ENCODE measurements at regions not wholly inside any gene's neighbourhood (a gene's known extent, or its start where the extent isn't known, plus 50 kb on each side); places are given as distances from the start of the nearest gene placed in this dataset.
A peak's percentile ranks its signal among the peaks of the same experiment; 100 is the strongest.
"Not testable (repeated sequence)": the region's sequence is repeated elsewhere in the genome, so short reads cannot be mapped to it uniquely, and the experiment has no call there.

DNA sequence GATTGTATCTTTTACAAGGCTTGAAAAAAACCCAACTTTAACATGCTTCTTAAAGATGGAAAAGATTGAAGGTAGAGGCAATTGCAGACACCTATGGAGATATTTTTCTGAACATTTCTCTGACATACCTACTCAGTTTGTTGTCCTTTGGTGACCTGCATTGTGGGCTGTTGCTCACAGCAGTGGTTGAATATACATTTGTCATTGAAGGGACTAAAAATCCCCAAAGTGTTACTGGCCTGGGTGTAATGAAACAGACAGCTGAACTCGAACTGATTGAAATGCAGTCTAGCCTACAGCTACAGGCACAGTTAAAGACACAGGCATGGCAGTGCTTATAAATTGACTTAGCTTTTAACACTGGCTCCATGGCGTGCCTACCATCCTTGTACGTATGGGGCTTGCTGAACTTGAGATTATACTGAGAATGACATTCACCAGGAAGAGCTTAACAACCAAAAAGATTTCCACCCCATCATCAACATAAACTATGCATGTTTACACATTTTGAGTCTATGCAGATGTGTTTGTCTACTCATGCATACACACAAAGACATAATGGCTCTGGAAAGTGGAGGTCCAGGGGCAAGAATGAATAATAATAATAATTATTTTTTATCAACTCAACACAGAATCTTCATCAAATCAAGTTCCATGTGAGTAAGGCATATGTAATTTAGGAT lies 83.2 kb upstream of the NOX3 start:
- TF ChIP-seq, protein P1, sequence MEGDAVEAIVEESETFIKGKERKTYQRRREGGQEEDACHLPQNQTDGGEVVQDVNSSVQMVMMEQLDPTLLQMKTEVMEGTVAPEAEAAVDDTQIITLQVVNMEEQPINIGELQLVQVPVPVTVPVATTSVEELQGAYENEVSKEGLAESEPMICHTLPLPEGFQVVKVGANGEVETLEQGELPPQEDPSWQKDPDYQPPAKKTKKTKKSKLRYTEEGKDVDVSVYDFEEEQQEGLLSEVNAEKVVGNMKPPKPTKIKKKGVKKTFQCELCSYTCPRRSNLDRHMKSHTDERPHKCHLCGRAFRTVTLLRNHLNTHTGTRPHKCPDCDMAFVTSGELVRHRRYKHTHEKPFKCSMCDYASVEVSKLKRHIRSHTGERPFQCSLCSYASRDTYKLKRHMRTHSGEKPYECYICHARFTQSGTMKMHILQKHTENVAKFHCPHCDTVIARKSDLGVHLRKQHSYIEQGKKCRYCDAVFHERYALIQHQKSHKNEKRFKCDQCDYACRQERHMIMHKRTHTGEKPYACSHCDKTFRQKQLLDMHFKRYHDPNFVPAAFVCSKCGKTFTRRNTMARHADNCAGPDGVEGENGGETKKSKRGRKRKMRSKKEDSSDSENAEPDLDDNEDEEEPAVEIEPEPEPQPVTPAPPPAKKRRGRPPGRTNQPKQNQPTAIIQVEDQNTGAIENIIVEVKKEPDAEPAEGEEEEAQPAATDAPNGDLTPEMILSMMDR (IDR thresholded peaks at IDR 0.05; ENCODE audit: low read depth, low read length, missing control alignments), result no peak
- DNase-seq (ENCODE audit: extremely low read depth, low read depth), result no peak
- no peak overlapping the region for H3K4me3 ChIP-seq (replicated peaks; ENCODE audit: low read depth, low read length)

DNA sequence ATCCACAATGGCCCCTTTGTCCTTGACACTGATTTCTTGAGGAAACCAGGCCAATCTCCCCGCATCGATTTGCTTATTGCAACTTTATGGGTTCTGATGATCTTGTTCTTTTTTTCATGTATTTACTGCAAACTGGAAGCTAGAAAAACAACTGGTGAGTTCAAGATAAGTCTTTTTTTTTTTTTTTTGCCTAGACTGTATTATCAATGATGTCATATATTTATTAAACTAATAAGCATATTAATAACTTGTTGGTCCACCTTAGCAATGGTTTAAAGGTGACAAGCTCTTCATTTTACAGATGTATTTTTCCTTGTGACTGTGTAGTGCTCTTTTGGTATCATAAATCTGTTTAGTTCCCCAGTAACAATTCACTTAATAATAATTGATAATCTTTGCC lies 79.0 kb upstream of the NOX3 start:
- TF ChIP-seq, protein P1 (IDR thresholded peaks at IDR 0.05; ENCODE audit: low read depth, low read length, missing control alignments), result no peak
- DNase-seq (ENCODE audit: extremely low read depth, low read depth), result no peak
- H3K4me3 ChIP-seq (replicated peaks; ENCODE audit: low read depth, low read length), result no peak overlapping the region

DNA sequence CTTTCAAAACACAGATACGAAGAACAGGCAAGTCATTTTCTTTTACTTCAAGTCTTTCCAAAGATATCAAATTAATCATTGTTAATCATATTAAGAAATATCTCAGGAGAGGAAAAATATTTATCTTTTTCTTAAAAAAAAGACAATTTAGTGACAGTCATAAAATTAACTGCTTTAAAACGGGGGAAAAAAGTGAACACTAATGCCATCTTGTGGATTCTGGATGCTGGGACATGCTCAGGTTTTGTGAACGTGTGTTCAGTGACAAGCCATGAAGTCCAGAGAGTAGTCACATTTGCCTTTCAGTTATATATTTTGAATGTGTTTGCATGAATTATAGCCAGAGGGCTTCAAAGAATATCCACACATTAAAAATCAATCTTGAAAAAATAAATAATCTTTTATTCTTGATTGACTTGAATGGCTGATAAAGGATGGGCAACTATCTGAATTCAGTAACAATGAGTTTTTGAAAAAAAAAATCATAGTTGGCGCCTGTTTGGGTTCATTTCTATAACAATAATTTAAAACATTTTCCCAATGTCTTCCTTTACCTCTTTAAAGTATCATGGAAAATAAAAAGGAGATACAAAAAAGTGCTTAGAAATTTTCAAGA lies 74.7 kb upstream of the NOX3 start:
- TF ChIP-seq, protein P1 (IDR thresholded peaks at IDR 0.05; ENCODE audit: low read depth, low read length, missing control alignments), result peak; percentile 60
- peak; percentile 32 for DNase-seq (ENCODE audit: extremely low read depth, low read depth)

DNA sequence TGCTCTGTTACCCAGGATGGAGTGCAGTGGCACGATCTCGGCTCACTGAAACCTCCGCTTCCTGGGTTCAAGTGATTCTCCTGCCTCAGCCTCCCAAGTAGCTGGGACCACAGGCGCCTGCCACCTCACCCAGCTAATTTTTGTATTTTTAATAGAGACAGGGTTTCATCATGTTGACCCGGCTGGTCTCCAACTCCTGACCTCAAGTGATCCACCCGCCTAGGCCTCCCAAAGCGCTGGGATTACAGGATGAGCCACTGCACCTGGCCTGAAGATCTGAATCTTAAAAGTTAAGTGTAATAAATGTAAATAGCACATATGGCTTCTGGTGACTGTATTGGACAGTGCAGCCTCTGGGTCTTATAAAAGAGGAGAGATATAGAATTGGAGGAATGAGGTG lies 74.2 kb upstream of the NOX3 start:
- DNase-seq (ENCODE audit: extremely low read depth, low read depth); H3K4me3 ChIP-seq (replicated peaks; ENCODE audit: low read depth, low read length): not testable (repeated sequence)

More for the DNA sequence above, 74.7 kb upstream of the NOX3 start:
- H3K4me3 ChIP-seq (replicated peaks; ENCODE audit: low read depth, low read length), result no peak overlapping the region

DNA sequence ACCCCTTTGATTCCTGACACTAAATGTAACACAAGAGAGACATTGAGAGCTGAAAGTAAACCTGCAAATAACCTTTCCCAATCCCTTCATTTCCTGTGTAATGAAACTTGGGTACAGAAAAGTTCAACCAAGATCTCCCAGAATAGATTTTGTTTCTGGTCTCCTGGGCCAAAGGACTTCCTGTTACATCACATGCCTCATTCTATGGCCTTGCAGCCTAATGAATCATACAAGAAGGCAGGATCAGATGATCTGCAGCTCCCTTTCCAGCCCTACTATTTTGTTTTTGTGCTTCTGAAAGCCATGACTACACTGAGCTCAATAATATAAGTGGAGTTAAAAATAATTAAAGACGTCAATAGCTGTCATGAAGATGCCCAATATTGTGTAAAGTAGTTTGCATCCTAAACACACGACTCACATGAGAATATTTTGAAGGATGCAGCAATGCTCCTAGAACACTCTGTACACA lies 73.4 kb upstream of the NOX3 start:
- DNase-seq (ENCODE audit: extremely low read depth, low read depth), result peak; percentile 61

DNA sequence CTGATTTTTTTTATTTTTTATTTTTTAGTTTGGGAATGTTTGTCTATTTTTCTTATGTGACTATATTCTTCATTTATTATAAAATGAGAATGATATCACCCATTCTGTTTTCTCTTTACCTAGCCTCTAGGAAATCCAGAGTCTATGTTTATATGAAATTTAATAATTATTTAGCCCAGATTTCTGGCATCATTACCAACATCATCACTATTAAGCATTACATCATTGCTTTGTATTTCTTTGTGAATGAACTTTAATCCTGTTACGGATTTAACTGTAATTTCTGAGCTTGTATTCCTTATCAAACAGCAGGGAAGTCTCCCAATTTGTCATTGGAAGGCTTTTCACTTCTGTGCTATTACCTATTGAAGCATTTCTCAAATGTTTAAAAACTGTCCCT lies 72.7 kb upstream of the NOX3 start:
- DNase-seq (ENCODE audit: extremely low read depth, low read depth), result no peak
- no peak overlapping the region for H3K4me3 ChIP-seq (replicated peaks; ENCODE audit: low read depth, low read length)
- TF ChIP-seq, protein P1 (IDR thresholded peaks at IDR 0.05; ENCODE audit: low read depth, low read length, missing control alignments), result no peak

More for the DNA sequence above, 73.4 kb upstream of the NOX3 start:
- TF ChIP-seq, protein P1 (IDR thresholded peaks at IDR 0.05; ENCODE audit: low read depth, low read length, missing control alignments), result no peak
- no peak overlapping the region for H3K4me3 ChIP-seq (replicated peaks; ENCODE audit: low read depth, low read length)

DNA sequence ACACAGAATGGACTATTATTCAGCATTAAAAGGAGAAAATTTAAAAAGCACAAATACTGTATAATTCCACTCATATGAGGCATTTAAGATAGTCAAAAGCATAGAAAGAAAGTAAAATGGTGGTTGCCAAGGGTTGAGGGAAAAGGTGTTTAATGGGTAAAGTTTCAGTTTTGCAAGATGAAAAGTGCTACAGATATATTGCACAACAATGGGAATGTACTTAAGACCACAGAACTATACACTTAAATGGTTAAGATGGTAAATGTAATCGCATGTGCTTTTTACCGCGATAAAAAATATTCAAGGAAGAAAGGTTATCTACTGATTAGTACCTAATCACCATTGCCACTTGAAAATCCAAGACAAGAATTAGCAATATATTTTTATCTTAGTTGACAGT lies 71.8 kb upstream of the NOX3 start:
- no peak overlapping the region for H3K4me3 ChIP-seq (replicated peaks; ENCODE audit: low read depth, low read length)
- TF ChIP-seq, protein P1 (IDR thresholded peaks at IDR 0.05; ENCODE audit: low read depth, low read length, missing control alignments), result no peak
- no peak for DNase-seq (ENCODE audit: extremely low read depth, low read depth)
